Fibroblast of lung (primary cell): ENCODE measurements at regions not wholly inside any gene's neighbourhood (a gene's known extent, or its start where the extent isn't known, plus 50 kb on each side); places are given as distances from the start of the nearest gene placed in this dataset.

Experiments used
- DNase-seq, 2 donors: peaks; one replicate each; pipeline versions ENCODE4 v3.0.0 to v3.0.0-alpha.2; 2010; ENCODE audit warnings: low read depth in 2 of 2
- H2AFZ ChIP-seq: 2 replicates; pipeline ENCODE4 v1.5.1; 2012; ENCODE audit warnings: low read length, control low read depth, inconsistent platforms
- H3K27ac ChIP-seq: 2 replicates; pipeline ENCODE4 v1.5.1; 2011; ENCODE audit warnings: low read length, control low read depth; ENCODE audit not compliant: insufficient read depth
- H3K27me3 ChIP-seq: 2 replicates; pipeline ENCODE4 v1.5.1; 2011; ENCODE audit warnings: mild to moderate bottlenecking, low read length; ENCODE audit not compliant: control insufficient read depth, insufficient read depth
- H3K36me3 ChIP-seq: 2 replicates; pipeline ENCODE4 v1.5.1; 2011; ENCODE audit warnings: low read length; ENCODE audit not compliant: control insufficient read depth, insufficient read depth
- H3K4me1 ChIP-seq: 2 replicates; pipeline ENCODE4 v1.5.1; 2011; ENCODE audit warnings: low read length; ENCODE audit not compliant: control insufficient read depth, insufficient read depth; ENCODE audit errors: extremely low read depth
- H3K4me2 ChIP-seq: 2 replicates; pipeline ENCODE4 v1.5.1; 2011; ENCODE audit warnings: low read length, control low read depth; ENCODE audit not compliant: insufficient read depth; ENCODE audit errors: extremely low read depth
- H3K4me3 ChIP-seq, 4 experiments: fragments of 200-600 bp in 1 of 4; sonication (generic) in 1 of 4; replicated peaks in 1 of 4; 2 replicates each; pipeline ENCODE4 v1.5.1; 2011 to 2016; ENCODE audit warnings: low read length in 4 of 4, low read depth in 3 of 4, mild to moderate bottlenecking in 3 of 4, control low read depth in 2 of 4, inconsistent platforms in 1 of 4, mixed read lengths in 1 of 4; ENCODE audit not compliant: insufficient read depth in 1 of 4; ENCODE audit errors: control extremely low read depth in 1 of 4
- H3K79me2 ChIP-seq: 2 replicates; pipeline ENCODE4 v1.5.1; 2012; ENCODE audit warnings: mild to moderate bottlenecking, low read length, inconsistent platforms; ENCODE audit not compliant: control insufficient read depth, insufficient read depth
- H3K9ac ChIP-seq: 2 replicates; pipeline ENCODE4 v1.5.1; 2011; ENCODE audit warnings: mild to moderate bottlenecking, low read length, control low read depth; ENCODE audit not compliant: insufficient read depth
- H3K9me3 ChIP-seq: 2 replicates; pipeline ENCODE4 v1.5.1; 2012; ENCODE audit warnings: low read depth, low read length; ENCODE audit not compliant: control insufficient read depth, insufficient read depth
- H4K20me1 ChIP-seq: 2 replicates; pipeline ENCODE4 v1.5.1; 2011; ENCODE audit warnings: low read length; ENCODE audit not compliant: control insufficient read depth, insufficient read depth; ENCODE audit errors: extremely low read depth
- CTCF ChIP-seq, 2 donors: IDR thresholded peaks in 1 of 2; conservative IDR thresholded peaks in 1 of 2; 1 replicate in 1 of 2; 2 replicates in 1 of 2; pipeline ENCODE4 v1.5.1; 2011 to 2012; ENCODE audit warnings: low read length in 2 of 2, control low read depth in 1 of 2, inconsistent platforms in 1 of 2, low read depth in 1 of 2, mild to moderate bottlenecking in 1 of 2
- EZH2 ChIP-seq: IDR thresholded peaks from 2 replicates; pipeline ENCODE4 v1.5.1; 2012; ENCODE audit warnings: low read length, control low read depth, mild to moderate bottlenecking; ENCODE audit errors: missing control alignments

- TF ChIP-seq CTCF (conservative IDR thresholded peaks at IDR 0.05 in 1 of 2, IDR thresholded peaks at IDR 0.05 in 1 of 2; ENCODE audit: low read depth in 1 of 2, low read length in 2 of 2), result no peak
- no peak for TF ChIP-seq EZH2
- H4K20me1 ChIP-seq, result no peaks in the 10 kb centered on the region
- peaks cover 7% of the 10 kb centered on the region for H3K4me1 ChIP-seq
- H3K36me3 ChIP-seq, result no peaks in the 10 kb centered on the region
- peak; percentile 59 to 80 for DNase-seq
- no peak overlapping the region for H3K4me3 ChIP-seq
- H3K27ac ChIP-seq, result peak overlapping the region; percentile 1
- H2AFZ ChIP-seq, result no peak overlapping the region
- H3K27me3 ChIP-seq, result no peaks in the 10 kb centered on the region
- H3K9me3 ChIP-seq, result no peaks in the 10 kb centered on the region
- H3K79me2 ChIP-seq, result no peaks in the 10 kb centered on the region
- no peak overlapping the region for H3K9ac ChIP-seq
- no peak overlapping the region for H3K4me2 ChIP-seq
Observed at GRCh38 chr4:13701937-13702446, 74.5 kb upstream of the BOD1L1 start.

- Histone ChIP-seq H3K4me3 (no peak overlapping the region), H4K20me1 (no peaks in the 10 kb centered on the region), H3K27me3 (no peaks in the 10 kb centered on the region), H3K27ac (no peak overlapping the region), H3K4me2 (no peak overlapping the region), H3K79me2 (no peaks in the 10 kb centered on the region), H3K36me3 (no peaks in the 10 kb centered on the region), H3K9ac (no peak overlapping the region), H2AFZ (no peak overlapping the region), H3K9me3 (no peaks in the 10 kb centered on the region), H3K4me1 (peaks cover 7% of the 10 kb centered on the region)
- TF ChIP-seq CTCF (conservative IDR thresholded peaks at IDR 0.05 in 1 of 2, IDR thresholded peaks at IDR 0.05 in 1 of 2; ENCODE audit: low read depth in 1 of 2, low read length in 2 of 2) (no peak), EZH2 (no peak)
- no peak for DNase-seq
Observed at GRCh38 chr4:13703096-13703495, 75.6 kb upstream of the BOD1L1 start.

- no peaks in the 10 kb centered on the region for H3K27me3 ChIP-seq
- no peaks in the 10 kb centered on the region for H4K20me1 ChIP-seq
- no peak overlapping the region for H3K4me2 ChIP-seq
- H3K4me3 ChIP-seq, result no peak overlapping the region
- DNase-seq, result no peak
- H3K9ac ChIP-seq, result no peak overlapping the region
- peaks cover 7% of the 10 kb centered on the region for H3K4me1 ChIP-seq
- no peak overlapping the region for H3K27ac ChIP-seq
- H2AFZ ChIP-seq, result no peak overlapping the region
- TF ChIP-seq EZH2, result no peak
- no peak for TF ChIP-seq CTCF (conservative IDR thresholded peaks at IDR 0.05 in 1 of 2, IDR thresholded peaks at IDR 0.05 in 1 of 2; ENCODE audit: low read depth in 1 of 2, low read length in 2 of 2)
- no peaks in the 10 kb centered on the region for H3K79me2 ChIP-seq
- no peaks in the 10 kb centered on the region for H3K9me3 ChIP-seq
- no peaks in the 10 kb centered on the region for H3K36me3 ChIP-seq
Observed at GRCh38 chr4:13704035-13704434, 76.5 kb upstream of the BOD1L1 start.
